Caki2 (cell line): ENCODE measurements at regions not wholly inside any gene's neighbourhood (a gene's known extent, or its start where the extent isn't known, plus 50 kb on each side); places are given as distances from the start of the nearest gene placed in this dataset.

ENCODE experiments used
- DNase-seq: peaks from one replicate; pipeline ENCODE4 v3.0.0-alpha.2; 2015; ENCODE audit warnings: low read depth
- in situ Hi-C: cut with HindIII; loops from 2 replicates; pipeline ENCODE4 v1.10.0; 2016; ENCODE audit warnings: low sequenced_read_pairs, low pct_unique_long_range_greater_than_20kb, mixed read lengths

GRCh38 chr6:138600261-138600660, 101.0 kb upstream of the NHSL1 start:
- in situ Hi-C loops = no loop called here
- DNase-seq = no peak

GRCh38 chr6:138600726-138601125, 101.4 kb upstream of the NHSL1 start:
- in situ Hi-C loops = no loop called here
- no peak for DNase-seq

GRCh38 chr6:138601128-138601527, 101.8 kb upstream of the NHSL1 start:
- in situ Hi-C loops = no loop called here
- DNase-seq = no peak

- in situ Hi-C loops = no loop called here
- no peak for DNase-seq
Observed at GRCh38 chr6:138605958-138606357, 106.7 kb upstream of the NHSL1 start.

DNA sequence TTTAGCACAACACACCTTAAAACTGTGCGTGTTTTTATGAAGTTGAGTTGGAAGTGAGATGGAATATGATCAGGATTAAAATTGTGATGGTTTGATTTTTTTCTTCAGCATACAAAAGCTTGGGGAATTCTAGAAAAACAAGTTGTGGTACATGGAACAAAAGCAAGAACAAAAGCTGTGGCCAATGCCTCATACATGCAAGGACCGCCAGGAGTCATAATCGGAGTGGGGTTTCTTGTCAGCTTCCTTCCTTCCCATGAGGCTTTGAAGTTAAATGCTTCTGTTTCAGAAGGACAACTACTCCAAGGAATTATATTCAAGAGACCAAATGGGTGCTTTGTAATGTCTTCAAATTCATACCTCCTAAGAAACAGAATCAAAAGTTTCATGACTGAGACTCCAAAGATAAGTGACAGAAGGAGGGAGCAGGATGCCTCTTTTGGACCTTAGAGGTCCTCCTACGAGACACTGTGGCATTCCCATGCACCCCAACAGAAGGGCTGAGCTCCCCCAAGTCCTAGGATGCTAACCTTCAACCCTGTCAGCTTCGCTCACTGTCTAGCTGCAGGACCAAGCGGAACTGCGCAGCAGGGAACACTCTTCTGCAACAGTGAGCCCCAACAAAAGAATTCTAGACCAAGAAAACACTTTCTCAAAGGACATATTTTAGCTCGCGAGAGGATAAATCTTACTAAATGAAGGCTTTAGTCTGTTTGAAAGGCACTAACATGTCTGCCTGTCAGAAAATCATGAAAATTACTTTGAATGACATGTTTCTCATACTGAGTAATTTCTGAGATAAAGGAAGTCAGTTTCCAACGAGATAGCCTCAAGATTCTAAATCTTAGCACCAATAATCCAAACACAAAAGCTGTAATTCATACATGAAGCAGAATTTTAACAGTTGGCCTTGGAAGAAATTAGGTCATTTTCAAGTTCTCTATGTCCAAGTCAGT, 108.5 kb upstream of the NHSL1 start:
- no peak for DNase-seq
- in situ Hi-C loops = no loop called here

DNA sequence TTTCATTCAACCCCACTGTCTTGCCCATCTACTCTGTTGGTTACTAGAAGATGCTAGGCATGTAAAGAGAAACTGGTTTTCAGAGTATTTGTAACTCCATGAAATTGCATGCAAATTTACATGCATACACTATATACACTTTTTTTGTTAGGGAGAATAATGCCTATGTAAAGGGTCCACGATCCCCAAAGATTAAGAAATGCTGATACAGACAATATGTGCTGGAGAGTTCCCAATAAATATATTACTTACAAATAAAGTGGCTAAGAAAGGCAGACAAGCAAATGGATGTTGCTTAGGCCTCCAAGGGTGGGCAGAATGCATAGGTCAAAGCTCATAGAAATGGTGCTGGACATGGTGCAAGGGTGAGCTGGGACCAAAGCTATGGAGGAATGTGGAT, 109.6 kb upstream of the NHSL1 start:
- in situ Hi-C loops = no loop called here

GRCh38 chr6:138609801-138610430, 110.6 kb upstream of the NHSL1 start:
- no peak for DNase-seq
- in situ Hi-C loops = no loop called here

More for the DNA sequence above, 109.6 kb upstream of the NHSL1 start:
- DNase-seq = no peak

- in situ Hi-C loops = no loop called here
- DNase-seq = no peak
Observed at GRCh38 chr6:138610816-138611215, 111.5 kb upstream of the NHSL1 start.

- in situ Hi-C loops = no loop called here
- DNase-seq = no peak
Observed at GRCh38 chr6:138614151-138614550, 114.9 kb upstream of the NHSL1 start.

GRCh38 chr6:138618168-138618567, 118.9 kb upstream of the NHSL1 start:
- in situ Hi-C loops = no loop called here
- no peak for DNase-seq

GRCh38 chr6:138620630-138621029, 121.3 kb upstream of the NHSL1 start:
- in situ Hi-C loops = no loop called here
- DNase-seq = no peak

DNA sequence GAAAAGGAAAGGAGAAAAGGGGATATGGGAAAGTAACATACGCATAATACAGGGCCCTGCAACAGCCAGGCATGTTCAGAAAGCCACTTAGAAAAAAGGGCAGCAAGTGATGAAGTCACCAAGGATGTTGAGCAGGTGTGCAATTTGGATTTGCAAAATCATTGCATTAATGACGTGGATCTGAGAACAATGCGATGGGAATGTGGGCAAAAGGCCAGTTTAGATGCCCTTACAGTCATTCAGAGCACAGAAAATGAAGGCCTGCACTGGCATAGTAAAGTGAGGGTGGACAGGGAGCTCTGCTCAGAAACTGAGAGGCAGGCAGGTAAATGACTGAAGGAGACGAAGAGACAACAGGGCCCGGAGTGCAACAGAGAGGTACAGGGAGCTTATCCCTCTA, 123.7 kb upstream of the NHSL1 start:
- in situ Hi-C loops = no loop called here
- DNase-seq = no peak

- no peak for DNase-seq
- in situ Hi-C loops = no loop called here
Observed at GRCh38 chr6:138631566-138631965, 132.3 kb upstream of the NHSL1 start.

DNA sequence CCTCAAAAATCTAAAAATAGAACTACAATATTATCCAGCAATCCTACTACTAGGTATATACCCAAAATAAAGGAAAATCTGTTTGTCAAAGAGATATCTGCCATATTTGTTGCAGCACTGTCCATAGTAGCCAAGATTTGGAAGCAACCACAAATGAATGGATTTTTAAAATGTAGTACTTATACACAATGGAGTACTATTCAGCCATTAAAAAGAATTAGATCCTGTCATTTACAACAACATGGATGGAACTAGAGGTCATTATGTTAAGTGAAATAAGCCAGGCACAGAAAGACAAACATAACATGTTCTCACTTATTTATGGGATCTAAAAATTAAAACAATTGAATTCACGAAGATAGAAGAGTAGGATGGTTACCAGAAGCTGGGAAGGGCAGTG, 135.7 kb upstream of the CCDC28A start:
- in situ Hi-C loops = no loop called here

DNA sequence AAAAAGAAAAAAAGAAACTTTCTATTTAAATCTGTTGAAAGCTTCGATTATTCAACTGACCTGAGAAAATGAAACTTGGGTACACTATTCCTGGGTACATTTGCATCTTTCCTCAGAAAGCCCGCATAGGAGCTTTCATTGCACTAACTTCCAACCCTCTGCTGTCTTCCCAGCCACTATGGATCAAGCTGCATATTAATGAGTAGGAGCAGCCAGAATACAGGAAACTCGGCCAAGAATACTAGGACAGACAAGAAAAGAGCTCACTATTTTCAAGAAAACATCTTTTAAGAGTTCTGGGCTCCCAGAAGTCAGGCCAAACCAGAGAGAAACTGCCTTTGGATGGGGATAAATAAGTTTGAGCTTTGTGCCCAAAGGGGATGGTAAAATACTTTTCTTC, 135.0 kb upstream of the CCDC28A start:
- DNase-seq = no peak
- in situ Hi-C loops = no loop called here

More for the DNA sequence above, 135.7 kb upstream of the CCDC28A start:
- no peak for DNase-seq

DNA sequence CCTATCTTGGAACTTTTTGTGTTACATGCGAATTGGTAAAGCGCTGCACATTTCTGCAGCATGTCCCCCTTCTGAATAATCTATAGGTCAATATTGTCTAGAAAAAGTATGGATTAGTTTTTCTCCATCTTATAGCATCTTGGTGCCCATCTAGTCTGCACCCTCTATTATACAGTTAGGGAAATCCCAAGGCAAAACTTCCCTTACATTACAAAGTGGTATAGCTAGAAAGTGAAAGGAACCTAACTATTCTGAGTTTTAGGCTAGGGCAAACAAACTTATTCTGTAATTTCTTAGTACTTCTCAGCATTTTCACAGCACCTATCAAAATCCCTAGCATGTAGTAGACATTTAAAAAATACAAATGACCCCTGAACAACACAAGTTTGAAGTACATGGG, 133.5 kb upstream of the CCDC28A start:
- DNase-seq = no peak
- in situ Hi-C loops = no loop called here

- in situ Hi-C loops = no loop called here
- no peak for DNase-seq
Observed at GRCh38 chr6:138643210-138643609, 130.4 kb upstream of the CCDC28A start.

DNA sequence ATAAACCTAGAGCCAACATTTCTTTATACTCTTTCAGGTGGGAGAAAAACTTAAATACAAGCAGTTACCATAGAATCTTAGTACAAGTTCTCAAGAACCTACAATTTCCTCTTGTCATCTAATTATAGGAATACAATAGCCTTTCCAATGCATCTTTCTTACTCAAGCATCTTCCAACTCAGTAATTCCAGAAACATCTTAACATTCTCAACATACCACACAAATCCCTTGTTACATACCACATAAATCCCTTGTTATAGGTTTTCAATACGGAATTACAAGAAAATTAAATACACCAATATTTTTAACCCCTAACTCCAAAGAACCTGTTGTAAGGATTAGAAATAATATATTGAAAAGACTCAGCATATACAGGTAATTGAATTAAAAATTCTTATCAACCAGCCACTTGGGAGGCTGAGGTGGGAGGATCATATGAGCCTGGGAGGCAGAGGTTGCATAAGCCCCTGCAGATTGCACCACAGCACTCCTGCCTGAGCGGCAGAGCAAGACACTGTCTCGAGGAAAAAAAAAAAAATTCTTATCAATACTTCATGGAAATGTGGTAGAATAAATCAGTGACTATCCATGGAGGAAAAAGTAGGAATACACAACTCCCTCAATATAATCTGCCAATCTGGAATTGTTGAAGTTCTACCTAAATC, 127.5 kb upstream of the CCDC28A start:
- in situ Hi-C loops = no loop called here
- DNase-seq = no peak

DNA sequence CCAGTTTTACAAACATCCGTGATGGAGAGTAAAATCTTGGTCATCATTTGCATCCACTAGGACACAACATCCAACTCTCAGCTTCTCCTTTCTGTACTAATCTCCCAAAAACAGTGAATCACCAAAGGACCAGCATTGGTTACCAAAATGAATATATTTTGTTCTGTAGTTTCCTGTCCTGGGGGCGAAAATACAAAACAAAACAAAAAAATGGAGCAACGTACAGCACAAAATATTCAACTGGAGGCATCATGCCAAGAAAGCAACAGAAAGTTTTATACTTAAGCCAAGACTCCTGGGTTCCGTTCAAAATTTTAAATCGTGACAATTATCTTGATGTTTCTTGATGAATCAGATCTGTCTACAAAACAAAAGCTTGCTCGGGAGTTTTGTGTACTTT, 126.6 kb upstream of the CCDC28A start:
- in situ Hi-C loops = no loop called here
- DNase-seq = no peak
